Fibroblast of lung (primary cell): ENCODE measurements at regions not wholly inside any gene's neighbourhood (a gene's known extent, or its start where the extent isn't known, plus 50 kb on each side); places are given as distances from the start of the nearest gene placed in this dataset.

Experiments used
- DNase-seq, 2 donors: peaks; one replicate each; pipeline versions ENCODE4 v3.0.0 to v3.0.0-alpha.2; 2010; ENCODE audit warnings: low read depth in 2 of 2
- H2AFZ ChIP-seq: 2 replicates; pipeline ENCODE4 v1.5.1; 2012; ENCODE audit warnings: low read length, control low read depth, inconsistent platforms
- H3K27ac ChIP-seq: 2 replicates; pipeline ENCODE4 v1.5.1; 2011; ENCODE audit warnings: low read length, control low read depth; ENCODE audit not compliant: insufficient read depth
- H3K27me3 ChIP-seq: 2 replicates; pipeline ENCODE4 v1.5.1; 2011; ENCODE audit warnings: mild to moderate bottlenecking, low read length; ENCODE audit not compliant: control insufficient read depth, insufficient read depth
- H3K36me3 ChIP-seq: 2 replicates; pipeline ENCODE4 v1.5.1; 2011; ENCODE audit warnings: low read length; ENCODE audit not compliant: control insufficient read depth, insufficient read depth
- H3K4me1 ChIP-seq: 2 replicates; pipeline ENCODE4 v1.5.1; 2011; ENCODE audit warnings: low read length; ENCODE audit not compliant: control insufficient read depth, insufficient read depth; ENCODE audit errors: extremely low read depth
- H3K4me2 ChIP-seq: 2 replicates; pipeline ENCODE4 v1.5.1; 2011; ENCODE audit warnings: low read length, control low read depth; ENCODE audit not compliant: insufficient read depth; ENCODE audit errors: extremely low read depth
- H3K4me3 ChIP-seq, 4 experiments: fragments of 200-600 bp in 1 of 4; sonication (generic) in 1 of 4; replicated peaks in 1 of 4; 2 replicates each; pipeline ENCODE4 v1.5.1; 2011 to 2016; ENCODE audit warnings: low read length in 4 of 4, low read depth in 3 of 4, mild to moderate bottlenecking in 3 of 4, control low read depth in 2 of 4, inconsistent platforms in 1 of 4, mixed read lengths in 1 of 4; ENCODE audit not compliant: insufficient read depth in 1 of 4; ENCODE audit errors: control extremely low read depth in 1 of 4
- H3K79me2 ChIP-seq: 2 replicates; pipeline ENCODE4 v1.5.1; 2012; ENCODE audit warnings: mild to moderate bottlenecking, low read length, inconsistent platforms; ENCODE audit not compliant: control insufficient read depth, insufficient read depth
- H3K9ac ChIP-seq: 2 replicates; pipeline ENCODE4 v1.5.1; 2011; ENCODE audit warnings: mild to moderate bottlenecking, low read length, control low read depth; ENCODE audit not compliant: insufficient read depth
- H3K9me3 ChIP-seq: 2 replicates; pipeline ENCODE4 v1.5.1; 2012; ENCODE audit warnings: low read depth, low read length; ENCODE audit not compliant: control insufficient read depth, insufficient read depth
- H4K20me1 ChIP-seq: 2 replicates; pipeline ENCODE4 v1.5.1; 2011; ENCODE audit warnings: low read length; ENCODE audit not compliant: control insufficient read depth, insufficient read depth; ENCODE audit errors: extremely low read depth
- EZH2 ChIP-seq: IDR thresholded peaks from 2 replicates; pipeline ENCODE4 v1.5.1; 2012; ENCODE audit warnings: low read length, control low read depth, mild to moderate bottlenecking; ENCODE audit errors: missing control alignments
- TF ChIP-seq, protein P1 (sequence below), 2 donors: IDR thresholded peaks in 1 of 2; conservative IDR thresholded peaks in 1 of 2; 1 replicate in 1 of 2; 2 replicates in 1 of 2; pipeline ENCODE4 v1.5.1; 2011 to 2012; ENCODE audit warnings: low read length in 2 of 2, control low read depth in 1 of 2, inconsistent platforms in 1 of 2, low read depth in 1 of 2, mild to moderate bottlenecking in 1 of 2

- Histone ChIP-seq H3K9ac (no peak overlapping the region), H3K4me2 (no peak overlapping the region), H3K27ac (no peak overlapping the region), H3K27me3 (no peaks in the 10 kb centered on the region), H3K4me3 (no peak overlapping the region), H4K20me1 (no peaks in the 10 kb centered on the region), H3K79me2 (no peaks in the 10 kb centered on the region), H3K4me1 (peaks cover 7% of the 10 kb centered on the region), H3K36me3 (no peaks in the 10 kb centered on the region), H3K9me3 (no peaks in the 10 kb centered on the region), H2AFZ (no peak overlapping the region)
- DNase-seq = no peak
- TF ChIP-seq, protein P1, sequence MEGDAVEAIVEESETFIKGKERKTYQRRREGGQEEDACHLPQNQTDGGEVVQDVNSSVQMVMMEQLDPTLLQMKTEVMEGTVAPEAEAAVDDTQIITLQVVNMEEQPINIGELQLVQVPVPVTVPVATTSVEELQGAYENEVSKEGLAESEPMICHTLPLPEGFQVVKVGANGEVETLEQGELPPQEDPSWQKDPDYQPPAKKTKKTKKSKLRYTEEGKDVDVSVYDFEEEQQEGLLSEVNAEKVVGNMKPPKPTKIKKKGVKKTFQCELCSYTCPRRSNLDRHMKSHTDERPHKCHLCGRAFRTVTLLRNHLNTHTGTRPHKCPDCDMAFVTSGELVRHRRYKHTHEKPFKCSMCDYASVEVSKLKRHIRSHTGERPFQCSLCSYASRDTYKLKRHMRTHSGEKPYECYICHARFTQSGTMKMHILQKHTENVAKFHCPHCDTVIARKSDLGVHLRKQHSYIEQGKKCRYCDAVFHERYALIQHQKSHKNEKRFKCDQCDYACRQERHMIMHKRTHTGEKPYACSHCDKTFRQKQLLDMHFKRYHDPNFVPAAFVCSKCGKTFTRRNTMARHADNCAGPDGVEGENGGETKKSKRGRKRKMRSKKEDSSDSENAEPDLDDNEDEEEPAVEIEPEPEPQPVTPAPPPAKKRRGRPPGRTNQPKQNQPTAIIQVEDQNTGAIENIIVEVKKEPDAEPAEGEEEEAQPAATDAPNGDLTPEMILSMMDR (conservative IDR thresholded peaks at IDR 0.05 in 1 of 2, IDR thresholded peaks at IDR 0.05 in 1 of 2; ENCODE audit: low read depth in 1 of 2, low read length in 2 of 2) = no peak
These were observed 279.9 kb downstream of the UQCRFS1 start for GRCh38 chr19:28933039-28933438.

DNA sequence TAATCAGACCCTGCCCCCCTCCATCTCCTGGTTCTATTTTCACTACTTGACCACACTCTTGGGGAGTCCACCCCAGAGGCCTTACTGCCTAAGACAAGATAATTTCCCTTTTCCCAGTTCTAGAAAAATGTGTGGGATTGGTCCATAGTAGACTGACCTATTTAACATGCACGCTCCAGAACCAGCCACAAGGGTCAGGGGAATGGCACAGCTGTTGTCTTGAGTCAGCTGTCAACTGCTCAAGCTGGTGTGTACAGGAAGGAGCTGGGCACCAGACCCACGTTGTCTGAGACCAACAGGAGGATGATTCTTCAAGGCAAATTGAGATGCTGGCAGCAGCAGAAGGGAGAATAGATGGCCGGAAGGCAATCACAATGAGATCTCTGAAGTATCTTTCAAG lies 280.5 kb downstream of the UQCRFS1 start:
- TF ChIP-seq, protein P1 (conservative IDR thresholded peaks at IDR 0.05 in 1 of 2, IDR thresholded peaks at IDR 0.05 in 1 of 2; ENCODE audit: low read depth in 1 of 2, low read length in 2 of 2) = no peak
- TF ChIP-seq EZH2 = no peak
- Histone ChIP-seq H2AFZ (no peak overlapping the region), H3K4me3 (no peak overlapping the region), H3K79me2 (no peaks in the 10 kb centered on the region), H3K27ac (no peak overlapping the region), H3K9ac (no peak overlapping the region), H3K9me3 (no peaks in the 10 kb centered on the region), H3K4me1 (peaks cover 7% of the 10 kb centered on the region), H3K36me3 (no peaks in the 10 kb centered on the region), H4K20me1 (no peaks in the 10 kb centered on the region), H3K27me3 (no peaks in the 10 kb centered on the region), H3K4me2 (no peak overlapping the region)
- DNase-seq = no peak

- no peak overlapping the region for H3K9ac ChIP-seq
- peak overlapping the region; percentile 41 for H3K4me2 ChIP-seq
- H3K4me1 ChIP-seq = peaks cover 2% of the 10 kb centered on the region
- H2AFZ ChIP-seq = peak overlapping the region; percentile 20
- DNase-seq = peak in 1 of 2 donors; percentile 9
- no peaks in the 10 kb centered on the region for H3K9me3 ChIP-seq
- no peaks in the 10 kb centered on the region for H3K79me2 ChIP-seq
- H3K4me3 ChIP-seq = no peak overlapping the region
- H4K20me1 ChIP-seq = no peaks in the 10 kb centered on the region
- no peaks in the 10 kb centered on the region for H3K36me3 ChIP-seq
- TF ChIP-seq, protein P1 (conservative IDR thresholded peaks at IDR 0.05 in 1 of 2, IDR thresholded peaks at IDR 0.05 in 1 of 2; ENCODE audit: low read depth in 1 of 2, low read length in 2 of 2) = no peak
- TF ChIP-seq EZH2 = no peak
- peak overlapping the region; percentile 60 for H3K27ac ChIP-seq
- H3K27me3 ChIP-seq = no peaks in the 10 kb centered on the region
These were observed 283.9 kb downstream of the UQCRFS1 start for GRCh38 chr19:28929006-28929405.
